HepG2 (cell line): ENCODE measurements at regions not wholly inside any gene's neighbourhood (a gene's known extent, or its start where the extent isn't known, plus 50 kb on each side); places are given as distances from the start of the nearest gene placed in this dataset.

Experiments
- ATAC-seq: fragments of 200-7000 bp; cut with Tn5 transposase; 3 replicates; pipeline ENCODE4 v1.9.1; 2020; ENCODE audit warnings: mild to moderate bottlenecking, moderate library complexity
- BruUV-seq: library from RNA; stranded (reverse); fragments of 400-500 nt; replicated peaks from 2 replicates; lab custom pipeline; 2021; lab: Mats Ljungman, UMichigan
- CTCF ChIA-PET: fragments of 300-600 bp; formaldehyde crosslinking; extraction: SDS; loops from one replicate; lab custom pipeline; 2021; ENCODE audit warnings: low total read pairs, inconsistent platforms, low intra/inter-chr PET ratio; lab: Yijun Ruan, JAX
- POLR2A ChIA-PET: fragments of 350-600 bp; sonication (Branson Sonifier 250); formaldehyde crosslinking; loops from one replicate; lab custom pipeline; 2020; ENCODE audit warnings: antibody characterized with exemption, inconsistent platforms; lab: Yijun Ruan, JAX
- DNase-seq: peaks from one replicate; pipeline ENCODE4 v3.0.0-alpha.2; 2015; ENCODE audit warnings: low spot score
- FAIRE-seq: peaks from 3 replicates; lab custom pipeline; 2011; peaks lifted over from hg19 to GRCh38; lab: Jason Lieb, UNC
- H2AFZ ChIP-seq: one replicate; pipeline ENCODE4 v1.6.1; 2011; ENCODE audit warnings: low read length, inconsistent platforms
- H3K27ac ChIP-seq: fragments of 300-600 bp; 3 replicates; pipeline ENCODE4 v1.8.0; 2011; ENCODE audit warnings: mixed run types, mild to moderate bottlenecking, mixed read lengths, low read length, inconsistent platforms; ENCODE audit not compliant: insufficient read depth; ENCODE audit errors: extremely low read length
- H3K27me3 ChIP-seq, 2 experiments: fragments of 200-600 bp in 1 of 2; 2 replicates in 1 of 2; 3 replicates in 1 of 2; pipeline versions ENCODE4 v1.6.0 to v1.8.0; 2011; ENCODE audit warnings: low read length in 2 of 2, mild to moderate bottlenecking in 2 of 2, moderate library complexity in 2 of 2, inconsistent platforms in 1 of 2; ENCODE audit not compliant: insufficient read depth in 2 of 2, control insufficient read depth in 1 of 2
- H3K36me3 ChIP-seq, 2 experiments: fragments of 200-600 bp in 1 of 2; replicated peaks in 1 of 2; 2 replicates in 1 of 2; 3 replicates in 1 of 2; pipeline versions ENCODE4 v1.5.1 to v1.8.0; 2011; ENCODE audit warnings: low read length in 2 of 2, inconsistent platforms in 1 of 2; ENCODE audit not compliant: insufficient read depth in 2 of 2, control insufficient read depth in 1 of 2
- H3K4me1 ChIP-seq: 2 replicates; pipeline ENCODE4 v1.5.1; 2012; ENCODE audit warnings: low read length, inconsistent platforms; ENCODE audit not compliant: insufficient read depth
- H3K4me2 ChIP-seq: 2 replicates; pipeline ENCODE4 v1.6.0; 2011; ENCODE audit warnings: low read depth, low read length, inconsistent platforms
- H3K4me3 ChIP-seq, 3 experiments: fragments of 200-600 bp in 1 of 3; sonication (generic), shearing (Covaris generic) in 1 of 3; replicated peaks in 1 of 3; 2 replicates each; pipeline ENCODE4 v1.5.1; 2011 to 2016; ENCODE audit warnings: low read length in 3 of 3, inconsistent platforms in 2 of 3, low read depth in 2 of 3, mild to moderate bottlenecking in 2 of 3, control low read depth in 1 of 3, mixed read lengths in 1 of 3; ENCODE audit not compliant: insufficient read depth in 1 of 3
- H3K79me2 ChIP-seq: one replicate; pipeline ENCODE4 v1.6.1; 2011; ENCODE audit warnings: low read length, inconsistent platforms; ENCODE audit not compliant: insufficient read depth
- H3K9ac ChIP-seq: 2 replicates; pipeline ENCODE4 v1.6.0; 2011; ENCODE audit warnings: mild to moderate bottlenecking, low read depth, low read length, inconsistent platforms; ENCODE audit not compliant: insufficient read depth
- H3K9me3 ChIP-seq: 2 replicates; pipeline ENCODE4 v1.5.1; 2012; ENCODE audit warnings: mild to moderate bottlenecking, low read length
- H4K20me1 ChIP-seq: 2 replicates; pipeline ENCODE4 v1.6.0; 2011; ENCODE audit warnings: inconsistent platforms, mild to moderate bottlenecking, low read length, moderate library complexity; ENCODE audit not compliant: insufficient read depth
- ARHGAP35 ChIP-seq: sonication (generic); formaldehyde crosslinking; IDR thresholded peaks from 2 replicates; pipeline ENCODE4 v1.9.0; 2022; ENCODE audit warnings: mild to moderate bottlenecking, inconsistent platforms, moderate library complexity, missing genetic modification reagents, borderline replicate concordance
- CBX1 ChIP-seq: IDR thresholded peaks from one replicate; pipeline ENCODE4 v1.6.1; 2016; ENCODE audit warnings: antibody characterized with exemption, low read depth
- ESRRA ChIP-seq: sonication (generic); formaldehyde crosslinking; IDR thresholded peaks from 2 replicates; pipeline ENCODE4 v1.5.1; 2020; ENCODE audit warnings: mild to moderate bottlenecking, low read depth, missing genetic modification reagents
- NR1H2 ChIP-seq: sonication (generic); formaldehyde crosslinking; IDR thresholded peaks from 2 replicates; pipeline ENCODE4 v1.8.1; 2022; ENCODE audit warnings: low read depth, missing genetic modification reagents, borderline replicate concordance
- PAF1 ChIP-seq: IDR thresholded peaks from 2 replicates; pipeline ENCODE4 v1.6.1; 2016; ENCODE audit warnings: missing genetic modification reagents, missing compliant biosample characterization
- PCBP2 ChIP-seq: fragments of 200-400 bp; formaldehyde crosslinking; optimal IDR thresholded peaks from 2 replicates; pipeline ENCODE3; 2018; ENCODE audit warnings: low read length, low read depth; ENCODE audit not compliant: poor library complexity, severe bottlenecking
- PHF8 ChIP-seq: sonication (generic); formaldehyde crosslinking; IDR thresholded peaks from 2 replicates; pipeline ENCODE4 v1.5.0; 2020; ENCODE audit warnings: missing genetic modification reagents
- RBM22 ChIP-seq: fragments of 200-400 bp; formaldehyde crosslinking; optimal IDR thresholded peaks from 2 replicates; pipeline ENCODE3; 2017; ENCODE audit warnings: mild to moderate bottlenecking, low read length, moderate library complexity
- RFX3 ChIP-seq: IDR thresholded peaks from 2 replicates; pipeline ENCODE4 v1.6.1; 2016; ENCODE audit warnings: missing biosample characterization, missing genetic modification reagents
- TCF7L2 ChIP-seq: IDR thresholded peaks from 2 replicates; pipeline ENCODE4 v1.6.1; 2011; ENCODE audit warnings: mild to moderate bottlenecking, low read depth, low read length, moderate library complexity
- TGIF2 ChIP-seq: IDR thresholded peaks from 2 replicates; pipeline ENCODE4 v1.6.1; 2016; ENCODE audit warnings: control low read depth, missing compliant biosample characterization
- ZNF232 ChIP-seq: sonication (generic); formaldehyde crosslinking; IDR thresholded peaks from 2 replicates; pipeline ENCODE4 v1.4.0; 2020; ENCODE audit warnings: missing genetic modification reagents, borderline replicate concordance
- ZNF484 ChIP-seq: sonication (generic); formaldehyde crosslinking; IDR thresholded peaks from 2 replicates; pipeline ENCODE4 v1.5.1; 2020; ENCODE audit warnings: mild to moderate bottlenecking, low read depth, missing genetic modification reagents, borderline replicate concordance
- ZNF546 ChIP-seq: sonication (generic); formaldehyde crosslinking; conservative IDR thresholded peaks from 2 replicates; pipeline ENCODE4 v1.8.1; 2023; ENCODE audit warnings: mild to moderate bottlenecking, missing genetic modification reagents
- WGBS: methylation state at CpG from one replicate; pipeline ENCODE4 v1.1.6; 2017; ENCODE audit warnings: low lambda C conversion rate; 5-methylcytosine and 5-hydroxymethylcytosine counted together
- in situ Hi-C: cut with HindIII; loops from 2 replicates; pipeline ENCODE4 v1.10.0; 2017; ENCODE audit warnings: low pct_unique_long_range_greater_than_20kb; ENCODE audit not compliant: extremely low pct_ligation_motif_present
- intact Hi-C: fragments of 100-400 bp; cut with micrococcal nuclease; formaldehyde crosslinking; loops from one replicate; pipeline ENCODE4 v1.10.0; 2022; ENCODE audit not compliant: unreplicated experiment
- TF ChIP-seq, protein P1 (sequence below): sonication (generic); formaldehyde crosslinking; IDR thresholded peaks from 2 replicates; pipeline ENCODE4 v1.4.0; 2020; ENCODE audit warnings: mild to moderate bottlenecking, missing genetic modification reagents
- TF ChIP-seq, protein P2 (sequence below): sonication (generic); formaldehyde crosslinking; conservative IDR thresholded peaks from 2 replicates; pipeline ENCODE4 v1.8.0; 2022; ENCODE audit warnings: low read depth, missing genetic modification reagents
- TF ChIP-seq, protein P3 (sequence below): sonication (generic); formaldehyde crosslinking; IDR thresholded peaks from 2 replicates; pipeline ENCODE4 v1.4.0; 2020; ENCODE audit warnings: mild to moderate bottlenecking, missing genetic modification reagents
- TF ChIP-seq, protein P4 (sequence below): IDR thresholded peaks from 2 replicates; pipeline ENCODE4 v1.6.1; 2016; ENCODE audit warnings: missing biosample characterization, missing genetic modification reagents, low read depth

DNA sequence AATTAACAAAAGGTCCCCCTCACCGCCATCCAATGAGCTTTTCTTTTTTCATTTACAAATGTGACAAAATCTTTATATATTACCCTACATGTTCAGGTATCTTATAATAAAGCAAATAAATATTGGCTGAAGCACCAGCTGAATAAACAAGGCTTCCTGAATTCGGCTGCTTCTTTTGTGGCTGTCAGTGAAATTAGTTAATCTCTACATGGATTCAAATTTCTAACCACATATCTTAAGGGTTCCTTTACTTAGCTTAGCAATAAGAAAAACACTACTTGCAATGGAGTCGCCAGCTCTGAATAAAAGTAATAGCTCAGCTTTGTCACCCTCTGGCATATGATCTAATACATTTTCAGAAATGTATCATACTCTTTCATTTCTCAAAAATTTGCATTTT lies 104.3 kb downstream of the CCNA1 start:
- no peak for FAIRE-seq
- no peaks in the 10 kb centered on the region for H4K20me1 ChIP-seq

More for the DNA sequence above, 104.3 kb downstream of the CCNA1 start:
- Histone ChIP-seq H2AFZ (no peak overlapping the region), H3K27ac (no peak overlapping the region), H3K4me3 (no peak overlapping the region), H3K79me2 (no peaks in the 10 kb centered on the region), H3K9ac (no peak overlapping the region), H3K27me3 (no peaks in the 10 kb centered on the region), H3K4me1 (no peaks in the 10 kb centered on the region), H3K36me3 (no peaks in the 10 kb centered on the region), H3K4me2 (no peak overlapping the region), H3K9me3 (no peaks in the 10 kb centered on the region)
- intact Hi-C loops (no loop called here), in situ Hi-C loops (no loop called here)
- TF ChIP-seq ZNF484 (CRISPR knock-in tag) (no peak), ESRRA (CRISPR knock-in tag) (no peak), PHF8 (CRISPR knock-in tag) (no peak), PCBP2 (no peak), ZNF232 (CRISPR knock-in tag) (no peak), NR1H2 (CRISPR knock-in tag) (no peak), TGIF2 (CRISPR knock-in tag) (no peak), PAF1 (CRISPR knock-in tag) (no peak), CBX1 (no peak), RBM22 (no peak), RFX3 (no peak), ARHGAP35 (CRISPR knock-in tag) (no peak), TCF7L2 (no peak), ZNF546 (CRISPR knock-in tag) (no peak)
- TF ChIP-seq, protein P1, sequence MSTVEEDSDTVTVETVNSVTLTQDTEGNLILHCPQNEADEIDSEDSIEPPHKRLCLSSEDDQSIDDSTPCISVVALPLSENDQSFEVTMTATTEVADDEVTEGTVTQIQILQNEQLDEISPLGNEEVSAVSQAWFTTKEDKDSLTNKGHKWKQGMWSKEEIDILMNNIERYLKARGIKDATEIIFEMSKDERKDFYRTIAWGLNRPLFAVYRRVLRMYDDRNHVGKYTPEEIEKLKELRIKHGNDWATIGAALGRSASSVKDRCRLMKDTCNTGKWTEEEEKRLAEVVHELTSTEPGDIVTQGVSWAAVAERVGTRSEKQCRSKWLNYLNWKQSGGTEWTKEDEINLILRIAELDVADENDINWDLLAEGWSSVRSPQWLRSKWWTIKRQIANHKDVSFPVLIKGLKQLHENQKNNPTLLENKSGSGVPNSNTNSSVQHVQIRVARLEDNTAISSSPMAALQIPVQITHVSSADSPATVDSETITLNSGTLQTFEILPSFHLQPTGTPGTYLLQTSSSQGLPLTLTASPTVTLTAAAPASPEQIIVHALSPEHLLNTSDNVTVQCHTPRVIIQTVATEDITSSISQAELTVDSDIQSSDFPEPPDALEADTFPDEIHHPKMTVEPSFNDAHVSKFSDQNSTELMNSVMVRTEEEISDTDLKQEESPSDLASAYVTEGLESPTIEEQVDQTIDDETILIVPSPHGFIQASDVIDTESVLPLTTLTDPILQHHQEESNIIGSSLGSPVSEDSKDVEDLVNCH (CRISPR knock-in tag) = no peak
- TF ChIP-seq, protein P2, sequence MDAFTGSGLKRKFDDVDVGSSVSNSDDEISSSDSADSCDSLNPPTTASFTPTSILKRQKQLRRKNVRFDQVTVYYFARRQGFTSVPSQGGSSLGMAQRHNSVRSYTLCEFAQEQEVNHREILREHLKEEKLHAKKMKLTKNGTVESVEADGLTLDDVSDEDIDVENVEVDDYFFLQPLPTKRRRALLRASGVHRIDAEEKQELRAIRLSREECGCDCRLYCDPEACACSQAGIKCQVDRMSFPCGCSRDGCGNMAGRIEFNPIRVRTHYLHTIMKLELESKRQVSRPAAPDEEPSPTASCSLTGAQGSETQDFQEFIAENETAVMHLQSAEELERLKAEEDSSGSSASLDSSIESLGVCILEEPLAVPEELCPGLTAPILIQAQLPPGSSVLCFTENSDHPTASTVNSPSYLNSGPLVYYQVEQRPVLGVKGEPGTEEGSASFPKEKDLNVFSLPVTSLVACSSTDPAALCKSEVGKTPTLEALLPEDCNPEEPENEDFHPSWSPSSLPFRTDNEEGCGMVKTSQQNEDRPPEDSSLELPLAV (CRISPR knock-in tag) = no peak
- TF ChIP-seq, protein P3, sequence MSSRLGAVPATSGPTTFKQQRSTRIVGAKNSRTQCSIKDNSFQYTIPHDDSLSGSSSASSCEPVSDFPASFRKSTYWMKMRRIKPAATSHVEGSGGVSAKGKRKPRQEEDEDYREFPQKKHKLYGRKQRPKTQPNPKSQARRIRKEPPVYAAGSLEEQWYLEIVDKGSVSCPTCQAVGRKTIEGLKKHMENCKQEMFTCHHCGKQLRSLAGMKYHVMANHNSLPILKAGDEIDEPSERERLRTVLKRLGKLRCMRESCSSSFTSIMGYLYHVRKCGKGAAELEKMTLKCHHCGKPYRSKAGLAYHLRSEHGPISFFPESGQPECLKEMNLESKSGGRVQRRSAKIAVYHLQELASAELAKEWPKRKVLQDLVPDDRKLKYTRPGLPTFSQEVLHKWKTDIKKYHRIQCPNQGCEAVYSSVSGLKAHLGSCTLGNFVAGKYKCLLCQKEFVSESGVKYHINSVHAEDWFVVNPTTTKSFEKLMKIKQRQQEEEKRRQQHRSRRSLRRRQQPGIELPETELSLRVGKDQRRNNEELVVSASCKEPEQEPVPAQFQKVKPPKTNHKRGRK (CRISPR knock-in tag) = no peak
- TF ChIP-seq, protein P4, sequence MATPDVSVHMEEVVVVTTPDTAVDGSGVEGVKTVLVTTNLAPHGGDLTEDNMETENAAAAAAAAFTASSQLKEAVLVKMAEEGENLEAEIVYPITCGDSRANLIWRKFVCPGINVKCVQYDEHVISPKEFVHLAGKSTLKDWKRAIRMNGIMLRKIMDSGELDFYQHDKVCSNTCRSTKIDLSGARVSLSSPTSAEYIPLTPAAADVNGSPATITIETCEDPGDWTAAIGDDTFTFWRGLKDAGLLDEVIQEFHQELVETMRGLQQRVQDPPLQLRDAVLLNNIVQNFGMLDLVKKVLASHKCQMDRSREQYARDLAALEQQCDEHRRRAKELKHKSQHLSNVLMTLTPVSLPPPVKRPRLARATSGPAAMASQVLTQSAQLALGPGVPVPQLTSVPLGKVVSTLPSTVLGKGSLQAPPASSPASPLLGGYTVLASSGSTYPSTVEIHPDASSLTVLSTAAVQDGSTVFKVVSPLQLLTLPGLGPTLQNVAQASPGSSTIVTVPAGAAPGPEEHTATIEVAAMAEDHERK (CRISPR knock-in tag) = no peak
- WGBS = 36% methylated on average over 3 of the region's 3 CpGs
- no peak for DNase-seq
- POLR2A ChIA-PET = no interaction called here
- no TSS peak for BruUV-seq
- CTCF ChIA-PET = no interaction called here
- ATAC-seq = no peak
